NCI-H2227 (cell line): ENCODE measurements at regions not wholly inside any gene's neighbourhood (a gene's known extent, or its start where the extent isn't known, plus 50 kb on each side); places are given as distances from the start of the nearest gene placed in this dataset.

Experiments used
- DNase-seq: peaks from one replicate; lab custom pipeline; 2025; ENCODE audit not compliant: unreplicated experiment; lab: John Stamatoyannopoulos, UW

- no peak for DNase-seq
Measured at GRCh38 chr13:79267560-79267959, 138.5 kb downstream of the RBM26 start.

GRCh38 chr13:79258489-79258888 is 147.6 kb downstream of the RBM26 start:
- no peak for DNase-seq

- DNase-seq, result no peak
Measured at GRCh38 chr13:79246578-79246949, 159.5 kb downstream of the RBM26 start.

- no peak for DNase-seq
Measured at GRCh38 chr13:79245937-79246577, 160.0 kb downstream of the RBM26 start.

GRCh38 chr13:79241697-79242096 is 164.4 kb downstream of the RBM26 start:
- no peak for DNase-seq

- no peak for DNase-seq
Measured at GRCh38 chr13:79237981-79238380, 168.1 kb downstream of the RBM26 start.

- no peak for DNase-seq
Measured at GRCh38 chr13:79231887-79232286, 174.2 kb downstream of the RBM26 start.

GRCh38 chr13:79229761-79230160 is 176.3 kb downstream of the RBM26 start:
- no peak for DNase-seq

GRCh38 chr13:79228972-79229371 is 177.1 kb downstream of the RBM26 start:
- no peak for DNase-seq

GRCh38 chr13:79227418-79227817 is 178.6 kb downstream of the RBM26 start:
- DNase-seq, result no peak

GRCh38 chr13:79226938-79227337 is 179.1 kb downstream of the RBM26 start:
- no peak for DNase-seq

GRCh38 chr13:79226250-79226649 is 179.8 kb downstream of the RBM26 start:
- DNase-seq, result no peak

GRCh38 chr13:79225487-79226232 is 180.4 kb downstream of the RBM26 start:
- DNase-seq, result no peak

GRCh38 chr13:79222427-79223205 is 183.4 kb downstream of the RBM26 start:
- DNase-seq, result no peak

- no peak for DNase-seq
Measured at GRCh38 chr13:79212064-79212619, 193.9 kb downstream of the RBM26 start.

GRCh38 chr13:79211377-79211776 is 194.7 kb downstream of the RBM26 start:
- no peak for DNase-seq

GRCh38 chr13:79197933-79198332 is 208.1 kb downstream of the RBM26 start:
- no peak for DNase-seq

- DNase-seq, result no peak
Measured at GRCh38 chr13:79196843-79197242, 209.2 kb downstream of the RBM26 start.

GRCh38 chr13:79196366-79196765 is 209.7 kb downstream of the RBM26 start:
- no peak for DNase-seq

GRCh38 chr13:79194727-79195126 is 211.3 kb downstream of the RBM26 start:
- no peak for DNase-seq

GRCh38 chr13:79194272-79194671 is 211.8 kb downstream of the RBM26 start:
- DNase-seq, result no peak

- DNase-seq, result no peak
Measured at GRCh38 chr13:79191501-79191900, 214.6 kb downstream of the RBM26 start.
